HG03432 (cell line): ENCODE measurements at regions not wholly inside any gene's neighbourhood (a gene's known extent, or its start where the extent isn't known, plus 50 kb on each side); places are given as distances from the start of the nearest gene placed in this dataset.
"Not testable (repeated sequence)": the region's sequence is repeated elsewhere in the genome, so short reads cannot be mapped to it uniquely, and the experiment has no call there.

ENCODE experiments used
- ATAC-seq: cut with Tn5 transposase; IDR thresholded peaks from one replicate; pipeline ENCODE4 v1.9.1; 2021; ENCODE audit warnings: mild to moderate bottlenecking, moderate library complexity; ENCODE audit not compliant: unreplicated experiment

- no peak for ATAC-seq
Measured at GRCh38 chr4:64216741-64217140, 192.5 kb downstream of the TECRL start.

DNA sequence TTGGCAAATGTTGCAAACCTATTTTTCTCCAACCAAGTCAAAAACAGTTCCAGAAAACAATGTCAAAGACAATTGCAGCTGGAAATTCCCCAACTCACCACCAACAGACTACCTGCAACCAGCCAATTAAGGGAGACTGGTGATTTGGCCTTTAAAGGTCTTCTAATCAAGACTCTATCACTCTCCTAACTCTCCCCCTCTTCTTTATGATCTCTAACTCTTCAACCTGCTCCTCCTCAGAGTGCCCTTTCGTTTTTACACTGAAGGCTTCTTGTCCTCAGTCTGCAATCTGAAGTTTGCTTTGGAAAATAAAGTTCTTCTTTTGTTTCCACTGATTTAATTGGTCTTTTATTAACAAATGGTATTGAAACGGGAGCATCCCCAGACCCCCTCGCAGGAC lies 203.9 kb downstream of the TECRL start:
- no peak for ATAC-seq

- no peak for ATAC-seq
Measured at GRCh38 chr4:64200001-64200555, 209.2 kb downstream of the TECRL start.

DNA sequence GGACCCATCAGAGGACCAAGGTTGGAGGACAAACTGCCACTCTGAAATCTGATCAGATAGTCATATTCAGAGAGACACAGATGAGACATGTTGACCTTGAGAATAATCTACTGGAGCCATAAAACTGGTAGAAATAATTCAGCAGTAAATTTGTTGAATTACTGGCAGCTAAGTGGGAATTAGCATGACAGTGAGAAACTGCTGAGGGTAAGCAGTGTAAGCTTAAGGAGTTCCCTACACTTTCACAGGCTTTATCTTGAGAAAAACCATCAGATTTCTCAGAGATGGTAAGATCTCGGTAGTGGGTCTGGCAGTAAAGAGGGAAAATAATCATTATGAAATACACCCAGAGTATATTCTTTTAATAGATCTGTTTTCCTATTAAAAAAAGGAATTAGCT lies 213.7 kb downstream of the TECRL start:
- ATAC-seq, result no peak

- no peak for ATAC-seq
Measured at GRCh38 chr4:64192731-64193412, 216.4 kb downstream of the TECRL start.

DNA sequence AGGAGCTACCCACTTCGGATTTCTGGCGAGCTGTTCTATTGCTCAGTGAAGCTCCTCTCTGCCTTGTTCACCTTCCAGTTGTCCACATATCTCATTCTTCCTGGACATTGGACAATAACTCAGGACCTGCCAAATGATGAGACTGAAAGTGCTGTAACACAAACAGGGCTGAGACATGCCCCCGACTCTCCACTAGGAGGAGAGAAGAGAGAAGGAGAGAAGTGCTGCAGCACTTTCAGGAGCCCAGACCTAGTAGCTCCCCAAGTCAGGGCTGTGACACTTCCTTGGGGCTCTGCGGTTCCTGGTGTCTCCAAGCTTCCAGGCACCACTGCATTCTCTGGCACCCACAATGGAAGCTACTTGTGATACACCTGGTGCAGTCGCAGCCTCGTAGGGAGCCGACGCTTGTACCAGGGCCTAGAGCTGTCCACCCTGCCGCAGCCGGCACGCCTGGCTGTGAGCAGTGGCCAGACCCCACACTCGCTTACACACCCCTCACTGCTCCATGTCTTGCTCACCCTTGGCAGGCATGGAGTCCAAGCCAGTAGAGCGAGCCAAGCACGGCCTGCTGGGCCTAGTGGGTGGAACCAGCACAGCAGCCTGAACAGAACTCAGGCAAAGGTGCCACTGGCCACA lies 234.9 kb downstream of the TECRL start:
- ATAC-seq, result no peak

DNA sequence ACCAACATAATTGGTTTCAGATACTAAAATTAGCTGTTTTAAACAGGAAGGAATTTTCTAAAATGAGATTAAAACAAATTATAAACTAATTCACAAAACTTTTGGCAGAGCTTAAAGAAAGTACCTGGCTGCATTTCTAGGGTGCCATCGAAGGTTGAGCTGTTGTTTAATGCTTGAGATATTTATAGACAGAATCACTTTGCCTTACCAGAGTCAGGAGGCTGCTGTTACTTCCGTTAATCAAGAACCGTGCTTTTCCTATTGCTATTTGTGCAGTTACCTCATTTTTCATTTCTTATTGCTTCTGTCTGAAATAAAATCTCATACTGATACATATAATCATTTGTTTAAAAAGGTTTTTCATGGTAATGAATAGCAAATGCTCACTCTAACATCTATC lies 242.9 kb downstream of the TECRL start:
- ATAC-seq, result no peak

DNA sequence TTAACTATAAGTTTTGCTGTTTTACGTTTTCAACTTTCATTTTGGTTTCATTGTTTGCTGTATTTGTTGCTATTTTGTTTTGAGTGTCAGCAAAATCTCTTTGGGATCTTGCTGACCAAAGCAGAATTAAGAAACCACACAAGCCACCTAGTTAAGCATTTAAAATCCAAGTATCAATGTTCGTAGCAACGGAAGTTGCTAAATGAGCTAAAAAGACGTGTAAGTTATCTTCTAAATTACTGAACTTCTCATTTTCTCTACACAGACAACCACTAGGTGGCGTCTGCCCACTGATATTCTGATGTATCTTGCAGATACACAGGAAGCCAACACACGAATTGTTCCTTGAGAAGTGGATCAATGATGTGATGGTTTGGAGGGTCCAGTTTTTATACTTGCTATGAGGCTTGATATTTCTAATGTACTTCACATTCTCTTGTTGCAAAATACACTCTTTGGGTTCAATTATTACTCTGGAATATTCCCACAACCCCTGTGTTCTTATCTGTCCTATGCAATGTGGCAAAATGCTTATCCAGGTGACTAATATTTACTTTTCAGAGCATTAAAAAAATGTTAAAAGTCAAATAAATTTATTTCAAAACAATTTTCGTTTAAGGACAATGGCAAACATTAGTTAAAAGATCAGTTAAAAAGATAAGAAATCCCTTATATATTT lies 250.5 kb downstream of the TECRL start:
- ATAC-seq, result peak; percentile 88

DNA sequence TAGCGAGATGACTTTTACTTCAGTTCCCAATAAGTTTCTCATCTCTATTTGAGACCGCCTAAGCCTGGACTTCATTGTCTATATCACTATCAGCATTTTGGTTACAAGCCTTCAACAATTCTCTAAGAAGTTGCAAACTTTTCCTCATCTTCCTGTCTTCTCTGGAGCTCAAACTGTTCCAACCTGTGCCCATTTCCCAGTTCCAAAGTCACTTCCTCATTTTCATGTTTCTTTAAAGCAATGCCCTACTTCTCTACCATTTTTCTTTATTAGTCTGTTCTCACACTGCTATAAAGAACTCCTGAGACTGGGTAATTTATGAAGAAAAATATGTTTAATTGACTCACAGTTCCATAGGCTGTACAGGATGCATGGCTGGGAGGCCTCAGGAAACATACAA lies 251.9 kb downstream of the TECRL start:
- no peak for ATAC-seq

GRCh38 chr4:64156253-64156652 lies 253.0 kb downstream of the TECRL start:
- no peak for ATAC-seq

DNA sequence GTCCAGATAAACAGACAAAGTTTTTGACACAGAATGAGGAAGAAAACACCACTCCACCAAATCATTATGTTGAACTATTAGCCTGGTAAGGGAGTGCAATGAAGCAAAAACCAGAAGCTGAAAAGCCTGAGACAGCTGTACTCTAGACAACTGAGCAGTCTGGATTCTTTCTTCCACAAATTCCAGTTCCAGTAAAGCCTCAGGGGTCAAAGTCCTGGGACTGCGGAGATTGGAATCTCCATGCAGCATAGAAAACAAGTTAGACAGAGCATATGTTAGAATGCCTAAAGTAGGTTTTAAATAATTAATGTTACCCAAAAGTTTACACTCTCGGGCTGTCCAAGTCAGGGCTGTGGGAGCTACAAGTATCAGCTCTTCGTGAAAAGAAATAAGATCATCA lies 263.2 kb downstream of the TECRL start:
- ATAC-seq, result no peak

- no peak for ATAC-seq
Measured at GRCh38 chr4:64144994-64145393, 264.3 kb downstream of the TECRL start.

DNA sequence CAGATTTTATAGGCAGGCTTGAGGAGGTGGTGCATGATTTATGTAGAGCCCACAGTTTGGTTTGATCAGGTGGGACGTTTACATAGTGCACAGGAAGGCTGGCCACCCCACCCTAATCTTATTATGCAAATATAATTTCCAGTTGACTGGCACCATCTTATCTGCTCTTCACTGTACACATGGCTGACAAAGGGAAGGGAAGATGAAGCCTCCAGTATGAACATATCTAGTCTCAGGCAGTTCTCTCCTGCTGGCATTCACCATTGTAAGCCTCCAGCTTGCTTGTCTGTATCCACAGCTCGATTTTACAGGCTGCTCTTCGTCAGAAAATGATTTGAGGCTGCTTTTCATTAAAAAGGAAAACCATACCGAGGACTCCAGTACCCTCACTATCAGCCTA lies 278.3 kb downstream of the TECRL start:
- no peak for ATAC-seq

DNA sequence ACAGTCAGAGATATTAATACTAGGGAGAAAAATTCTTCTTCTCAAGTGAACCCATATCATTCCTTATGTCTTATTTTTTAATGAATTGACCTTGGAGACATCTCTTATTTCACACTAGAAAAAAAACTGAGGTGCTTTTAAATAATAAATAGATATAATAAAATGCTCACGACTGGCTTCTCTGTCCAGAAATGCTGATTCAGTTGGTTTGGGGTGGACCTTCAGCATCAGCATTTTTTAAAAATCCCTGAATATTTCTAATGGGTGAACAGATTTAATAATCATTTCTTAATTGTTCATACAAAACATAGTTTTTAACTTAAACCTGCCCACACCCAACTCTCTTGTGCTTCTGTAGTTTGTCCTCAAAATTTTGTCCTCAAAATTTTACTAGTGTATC lies 283.9 kb downstream of the TECRL start:
- no peak for ATAC-seq

GRCh38 chr4:64121803-64122202 lies 287.4 kb downstream of the TECRL start:
- ATAC-seq, result no peak

DNA sequence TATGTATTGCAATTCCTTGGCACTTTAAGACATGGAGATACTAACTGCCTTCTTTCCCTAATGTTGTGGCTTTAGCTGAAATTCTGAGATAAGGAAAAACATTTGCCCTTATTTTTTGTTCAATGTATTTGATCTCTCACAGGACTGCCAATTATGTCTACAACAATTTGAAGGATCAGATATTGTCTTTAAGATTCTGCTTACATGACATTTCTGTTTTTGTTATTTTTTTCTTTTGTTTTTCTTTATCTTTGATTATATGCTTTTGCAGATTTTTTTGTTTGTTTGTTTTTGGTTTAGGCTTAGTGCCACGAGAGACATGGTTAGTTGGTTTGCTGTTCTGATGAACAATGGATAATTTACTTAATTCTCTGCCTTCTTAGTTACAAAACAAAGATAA lies 303.3 kb downstream of the TECRL start:
- ATAC-seq, result no peak

GRCh38 chr4:64095398-64095797 lies 313.9 kb downstream of the TECRL start:
- no peak for ATAC-seq

DNA sequence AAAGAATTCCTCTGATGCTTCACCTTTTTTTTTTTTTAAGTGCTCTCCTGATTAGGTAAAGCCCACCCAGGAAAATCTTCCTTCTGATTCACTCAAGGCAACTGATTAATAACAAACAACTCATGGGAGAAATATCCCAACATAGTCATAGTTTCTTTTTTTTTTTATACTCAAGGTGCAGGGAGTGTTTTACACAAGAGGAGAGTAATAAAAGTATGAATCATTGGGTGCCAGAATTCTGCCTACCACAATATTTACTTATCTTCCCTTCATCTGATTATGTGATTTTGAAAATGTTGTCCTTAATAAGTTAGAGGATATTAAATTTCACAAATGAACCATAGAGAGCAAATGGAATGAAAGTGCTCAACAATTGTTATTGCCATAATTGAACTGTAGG lies 329.9 kb downstream of the TECRL start:
- ATAC-seq, result no peak

GRCh38 chr4:64068096-64068495 lies 341.2 kb downstream of the TECRL start:
- ATAC-seq, result no peak

DNA sequence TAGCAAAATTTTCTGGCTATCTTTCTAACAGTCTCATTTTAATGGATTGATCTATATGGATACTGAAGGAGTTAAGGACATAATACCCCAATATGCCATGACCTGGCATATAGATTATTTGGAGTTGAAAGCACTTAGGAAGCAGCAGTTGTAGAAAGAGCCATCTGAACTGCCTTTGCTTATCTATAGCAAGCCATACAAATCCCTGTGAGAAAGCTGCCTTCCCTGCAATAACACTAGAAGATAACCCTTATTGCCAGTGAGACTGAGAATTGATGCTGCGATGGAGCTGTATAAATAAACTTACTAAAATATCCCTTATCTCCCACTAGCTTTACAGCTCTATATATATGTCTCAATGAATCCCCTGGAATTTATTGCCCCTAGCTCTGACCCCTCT lies 346.3 kb downstream of the TECRL start:
- no peak for ATAC-seq

GRCh38 chr4:64037033-64037432 lies 372.2 kb downstream of the TECRL start:
- ATAC-seq, result not testable (repeated sequence)

DNA sequence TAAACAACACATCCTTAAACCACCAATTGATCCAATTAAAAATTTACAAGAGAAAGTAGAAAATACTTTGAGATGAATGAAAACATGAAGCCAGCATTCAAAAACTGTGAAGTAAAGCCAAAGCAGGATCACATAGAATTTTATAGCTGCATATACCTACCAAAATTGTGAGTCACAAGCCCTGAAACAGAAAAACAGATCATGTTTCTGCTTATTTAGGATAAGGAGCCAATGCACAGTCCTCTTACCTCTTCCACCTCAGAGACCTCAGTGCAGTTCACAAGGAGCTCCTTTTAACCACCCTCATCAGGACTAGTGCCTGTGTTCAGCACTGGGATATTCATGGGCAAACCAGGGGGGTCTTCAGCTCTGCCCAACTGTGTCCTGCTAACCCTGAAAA lies 386.7 kb downstream of the TECRL start:
- ATAC-seq, result no peak
